GM10266 (cell line): ENCODE measurements at regions not wholly inside any gene's neighbourhood (a gene's known extent, or its start where the extent isn't known, plus 50 kb on each side); places are given as distances from the start of the nearest gene placed in this dataset.

ENCODE experiments used
- DNase-seq: peaks from one replicate; pipeline ENCODE4 v3.0.0; 2012; ENCODE audit errors: extremely low spot score
- CTCF ChIP-seq: IDR thresholded peaks from 2 replicates; pipeline ENCODE4 v1.5.1; 2012; ENCODE audit warnings: mild to moderate bottlenecking, low read depth; ENCODE audit not compliant: control insufficient read depth, insufficient read depth; ENCODE audit errors: missing control alignments

DNA sequence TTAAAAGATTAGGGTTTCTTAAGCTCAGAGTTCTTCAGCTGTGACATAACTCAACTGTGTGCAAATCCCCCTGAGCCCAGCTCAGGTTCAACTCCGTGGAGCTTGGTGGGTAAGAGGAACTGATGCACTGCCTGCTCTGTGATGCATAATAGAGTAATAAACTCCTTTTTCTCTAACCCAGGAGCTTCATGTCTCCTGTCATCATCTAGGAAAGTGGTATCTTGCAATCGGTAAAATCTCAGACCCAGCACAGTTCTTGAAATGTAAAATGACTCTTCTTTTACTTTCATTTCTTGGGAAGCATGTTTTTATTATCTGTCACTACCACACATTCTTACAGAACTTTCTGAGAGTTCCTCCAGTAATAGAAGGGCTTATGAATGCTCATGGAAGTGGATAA is 123.8 kb upstream of the PCDH9 start:
- no peak for DNase-seq
- no peak for TF ChIP-seq CTCF

DNA sequence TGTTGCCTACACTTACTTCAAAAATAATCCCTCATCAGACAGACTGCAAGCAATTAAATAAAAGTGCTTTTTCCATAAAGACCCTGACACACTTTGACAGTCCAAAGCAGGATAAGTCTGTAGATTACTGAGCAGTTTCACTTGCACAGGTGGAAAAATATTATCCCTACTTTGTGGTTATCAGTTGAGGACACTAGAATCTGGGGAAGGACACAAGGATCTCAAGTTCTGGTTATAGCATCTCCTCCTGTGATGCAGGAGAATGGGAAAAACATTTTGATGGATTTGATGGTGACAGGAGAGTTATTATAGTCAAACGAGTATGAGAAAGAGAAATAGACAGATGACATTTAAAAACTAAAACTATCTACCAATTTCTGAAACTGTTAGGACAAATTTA is 122.9 kb upstream of the PCDH9 start:
- TF ChIP-seq CTCF: no peak
- no peak for DNase-seq

DNA sequence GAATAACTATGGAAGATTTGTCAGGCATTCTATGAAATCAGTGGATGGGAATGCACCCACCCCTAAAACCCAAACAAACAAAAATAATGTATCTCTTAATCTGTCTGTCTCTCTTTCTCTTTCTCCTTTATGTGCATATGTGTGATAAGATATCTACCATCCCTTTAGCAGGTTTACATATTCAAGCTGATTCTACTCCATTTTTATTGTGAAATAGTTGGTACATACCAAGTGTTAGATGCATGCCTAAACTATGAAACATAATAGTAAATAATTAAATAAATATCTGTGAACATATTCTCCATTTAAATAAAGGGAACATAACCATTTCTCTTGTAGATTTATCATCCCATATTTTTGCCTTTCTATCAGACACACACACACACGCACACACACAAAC is 121.8 kb upstream of the PCDH9 start:
- DNase-seq: no peak

GRCh38 chr13:67351114-67351513 is 121.0 kb upstream of the PCDH9 start:
- DNase-seq: no peak
- no peak for TF ChIP-seq CTCF

More for the DNA sequence above, 121.8 kb upstream of the PCDH9 start:
- no peak for TF ChIP-seq CTCF

GRCh38 chr13:67343777-67344176 is 113.6 kb upstream of the PCDH9 start:
- no peak for TF ChIP-seq CTCF
- no peak for DNase-seq

GRCh38 chr13:67341406-67341805 is 111.3 kb upstream of the PCDH9 start:
- TF ChIP-seq CTCF: no peak
- no peak for DNase-seq

DNA sequence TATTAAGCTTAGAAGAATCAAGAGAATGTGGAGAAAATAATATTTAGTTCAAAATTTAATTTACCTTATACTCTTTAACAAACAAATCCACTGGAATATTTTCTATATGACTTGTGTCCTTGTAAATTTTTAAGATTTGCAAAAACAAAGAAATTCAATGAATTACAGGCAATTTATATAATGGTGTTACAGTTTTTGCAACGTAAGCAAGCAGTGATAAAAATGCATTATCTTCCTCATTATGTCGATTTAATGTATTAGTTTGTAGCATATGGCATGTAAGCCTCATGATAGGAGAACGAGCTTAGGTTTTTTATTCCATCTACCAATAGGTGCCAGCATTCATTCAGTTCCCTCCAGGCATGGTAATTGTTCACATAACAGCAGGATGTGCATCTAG is 100.0 kb upstream of the PCDH9 start:
- DNase-seq: no peak
- no peak for TF ChIP-seq CTCF
